ENCODE measurements at regions not wholly inside any gene's neighbourhood (a gene's known extent, or its start where the extent isn't known, plus 50 kb on each side); places are given as distances from the start of the nearest gene placed in this dataset.
"Not testable (repeated sequence)": the region's sequence is repeated elsewhere in the genome, so short reads cannot be mapped to it uniquely, and the experiment has no call there.

GRCh38 chr7:119868387-119868786 lies 404.6 kb upstream of the KCND2 start:
- no peak for DNase-seq

- no peak for DNase-seq
Measured at GRCh38 chr7:119879835-119880234, 393.1 kb upstream of the KCND2 start.

- DNase-seq: no peak
Measured at GRCh38 chr7:119886007-119886406, 387.0 kb upstream of the KCND2 start.

GRCh38 chr7:119886525-119886924 lies 386.4 kb upstream of the KCND2 start:
- DNase-seq: not testable (repeated sequence)

- no peak for DNase-seq
Measured at GRCh38 chr7:119888251-119888650, 384.7 kb upstream of the KCND2 start.

GRCh38 chr7:119890631-119891030 lies 382.3 kb upstream of the KCND2 start:
- no peak for DNase-seq

- DNase-seq: no peak
Measured at GRCh38 chr7:119895320-119895719, 377.7 kb upstream of the KCND2 start.

- DNase-seq: no peak
Measured at GRCh38 chr7:119896386-119896785, 376.6 kb upstream of the KCND2 start.

- DNase-seq: no peak
Measured at GRCh38 chr7:119900996-119901672, 371.8 kb upstream of the KCND2 start.

- DNase-seq: no peak
Measured at GRCh38 chr7:119903085-119903484, 369.9 kb upstream of the KCND2 start.

- DNase-seq: no peak
Measured at GRCh38 chr7:119905495-119905894, 367.5 kb upstream of the KCND2 start.

GRCh38 chr7:119908948-119909347 lies 364.0 kb upstream of the KCND2 start:
- no peak for DNase-seq

- not testable (repeated sequence) for DNase-seq
Measured at GRCh38 chr7:119914119-119914518, 358.9 kb upstream of the KCND2 start.

GRCh38 chr7:119916501-119916900 lies 356.5 kb upstream of the KCND2 start:
- no peak for DNase-seq

- DNase-seq: no peak
Measured at GRCh38 chr7:119918185-119918584, 354.8 kb upstream of the KCND2 start.

GRCh38 chr7:119919986-119920385 lies 353.0 kb upstream of the KCND2 start:
- no peak for DNase-seq

GRCh38 chr7:119925581-119926289 lies 347.2 kb upstream of the KCND2 start:
- peak in 1 of 3 donors; percentile 27 for DNase-seq

GRCh38 chr7:119929891-119930290 lies 343.1 kb upstream of the KCND2 start:
- DNase-seq: no peak

- DNase-seq: no peak
Measured at GRCh38 chr7:119931230-119931824, 341.6 kb upstream of the KCND2 start.

- DNase-seq: peak in 2 of 3 donors; percentile 43 to 54
Measured at GRCh38 chr7:119935418-119936025, 337.5 kb upstream of the KCND2 start.

- DNase-seq: peak in 1 of 3 donors; percentile 40
Measured at GRCh38 chr7:119936836-119937235, 336.1 kb upstream of the KCND2 start.

- no peak for DNase-seq
Measured at GRCh38 chr7:119937745-119938144, 335.2 kb upstream of the KCND2 start.

Data from muscle of back (tissue), 3 donors.